T-helper 1 cell (primary cell): ENCODE measurements at regions not wholly inside any gene's neighbourhood (a gene's known extent, or its start where the extent isn't known, plus 50 kb on each side); places are given as distances from the start of the nearest gene placed in this dataset.
"Not testable (repeated sequence)": the region's sequence is repeated elsewhere in the genome, so short reads cannot be mapped to it uniquely, and the experiment has no call there.

Experiments
- DNase-seq, 5 donors: peaks; one replicate each; pipeline ENCODE4 v3.0.0-alpha.2; 2012 to 2020

DNA sequence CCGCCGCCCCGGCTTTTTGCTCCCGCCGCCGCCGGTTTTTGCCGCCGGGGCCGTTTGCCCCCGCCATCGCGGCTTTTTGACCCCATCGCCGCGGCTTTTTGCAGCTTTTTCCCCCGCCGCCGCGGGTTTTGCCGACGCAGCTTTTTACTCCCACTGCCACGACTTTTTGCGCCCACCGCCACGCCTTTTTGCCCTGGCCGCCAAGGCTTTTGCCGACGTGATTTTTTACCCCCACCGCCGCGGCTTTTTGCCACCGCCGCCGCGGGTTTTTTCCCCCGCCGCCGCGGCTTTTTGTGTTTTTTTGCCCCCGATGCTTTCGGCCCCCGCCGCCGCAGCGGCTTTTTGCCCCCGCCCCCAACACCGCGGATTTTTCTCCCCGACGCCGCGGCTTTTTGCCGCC is 5001.9 kb upstream of the OR11H1 start:
- not testable (repeated sequence) for DNase-seq

DNA sequence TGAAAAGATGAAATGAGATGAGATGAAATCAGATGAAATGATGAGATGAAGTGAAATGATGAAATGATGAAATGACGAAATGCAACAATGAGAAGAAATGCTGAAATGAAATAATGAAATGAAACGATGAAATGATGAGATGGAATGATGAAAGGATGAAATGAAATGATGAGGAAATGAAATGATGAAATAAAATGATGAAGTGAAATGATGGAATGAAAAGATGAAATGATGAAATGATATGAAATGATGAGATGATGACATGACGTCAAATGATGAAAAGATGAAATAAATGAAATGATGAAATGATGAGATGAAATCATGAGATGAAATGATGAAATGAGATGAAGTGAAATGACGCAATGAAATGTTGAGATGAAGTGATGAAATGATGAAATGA is 4996.9 kb upstream of the OR11H1 start:
- not testable (repeated sequence) for DNase-seq

DNA sequence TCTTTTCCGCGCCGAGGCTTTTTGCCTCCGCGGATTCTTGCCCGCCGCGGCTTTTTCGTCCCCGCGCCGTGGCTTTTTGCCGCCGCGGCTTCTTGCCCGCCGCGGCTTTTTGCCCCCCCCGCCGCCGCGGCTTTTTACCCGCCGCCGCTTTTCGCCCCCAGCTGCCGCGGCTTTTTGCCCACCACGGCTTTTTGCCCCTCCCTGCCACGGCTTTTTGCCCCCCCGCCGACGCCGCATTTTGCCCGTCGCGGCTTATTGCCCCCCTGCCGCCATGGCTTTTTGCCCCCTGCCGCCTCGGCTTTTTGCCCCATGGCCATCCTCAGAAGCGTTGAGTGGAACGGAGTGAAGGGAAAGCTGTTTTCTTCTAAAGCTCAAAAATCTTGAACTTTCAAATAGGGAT is 4955.5 kb upstream of the OR11H1 start:
- DNase-seq, result not testable (repeated sequence)

DNA sequence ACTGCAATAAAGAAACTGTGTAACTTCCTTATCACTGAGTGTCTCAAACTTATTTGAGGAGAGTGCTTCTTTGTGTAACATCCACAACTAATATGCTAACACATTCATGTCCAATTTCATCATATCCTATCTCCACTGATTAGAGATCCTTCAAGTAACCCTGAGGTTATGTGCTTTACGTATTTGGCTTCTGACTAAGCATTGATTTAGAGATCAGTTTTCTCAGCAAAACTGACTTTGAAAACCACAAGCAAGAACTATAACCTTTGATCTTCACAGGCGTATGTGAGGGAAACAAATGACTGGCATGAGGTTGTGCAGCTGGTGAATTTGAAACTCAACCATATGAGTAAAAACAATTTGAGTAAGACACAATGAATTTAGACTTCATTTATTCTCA is 4926.9 kb upstream of the OR11H1 start:
- not testable (repeated sequence) for DNase-seq

DNA sequence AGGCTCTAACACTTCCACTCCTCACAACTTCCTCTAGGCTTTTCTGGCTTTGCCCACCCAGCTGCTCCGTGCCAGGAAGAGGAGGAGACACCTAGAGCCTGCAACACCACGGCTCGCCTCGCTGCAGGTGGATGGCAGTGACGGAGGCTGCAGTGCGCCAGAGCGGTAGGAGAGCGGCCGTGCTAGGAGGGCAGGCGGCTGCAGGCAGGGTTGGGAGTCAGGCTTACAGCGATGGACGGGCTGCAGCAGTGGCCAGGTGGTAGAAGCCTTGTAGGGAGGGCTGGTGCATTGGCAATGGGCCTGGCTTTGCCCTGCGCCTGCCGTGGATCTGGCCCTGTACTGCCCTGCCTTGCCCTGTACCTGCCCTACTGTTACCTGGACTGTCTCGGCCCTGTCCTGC is 4896.0 kb upstream of the OR11H1 start:
- not testable (repeated sequence) for DNase-seq

DNA sequence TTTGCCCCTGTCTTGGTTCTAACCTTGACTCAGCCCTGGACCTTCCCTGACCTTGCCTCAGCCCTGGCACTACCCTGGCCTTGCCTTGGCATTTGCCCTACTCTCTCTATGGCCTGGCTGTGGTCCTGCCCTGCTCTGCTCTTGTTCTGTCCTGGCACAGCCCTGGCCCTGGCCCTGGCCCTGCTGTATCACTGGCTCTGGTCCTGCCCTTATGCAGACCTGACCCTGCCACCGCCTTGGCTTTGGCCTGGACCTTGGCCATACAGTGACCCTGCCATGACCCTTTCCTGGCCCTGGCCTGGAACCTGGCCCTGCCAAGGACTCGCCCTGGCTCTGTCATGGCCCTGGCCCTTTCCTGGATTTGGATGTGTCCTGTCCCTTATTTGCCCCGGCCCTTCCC is 4892.7 kb upstream of the OR11H1 start:
- not testable (repeated sequence) for DNase-seq

DNA sequence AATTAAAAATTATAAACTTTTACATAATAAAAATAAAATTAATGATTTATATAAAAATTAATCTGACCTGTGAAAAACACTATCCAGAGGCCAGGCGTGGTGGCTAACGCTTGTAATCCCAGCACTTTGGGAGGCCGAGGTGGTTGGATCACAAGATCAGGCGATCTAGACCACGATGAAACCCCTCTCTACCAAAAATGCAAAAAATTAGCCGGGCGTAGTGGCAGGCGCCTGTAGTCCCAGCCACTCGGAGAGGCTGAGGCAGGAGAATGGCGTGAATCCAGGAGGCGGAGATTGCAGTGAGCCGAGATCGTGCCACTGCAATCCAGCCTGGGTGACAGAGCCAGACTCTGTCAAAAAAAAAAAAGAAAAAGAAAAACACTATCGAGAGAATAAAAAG is 4865.2 kb upstream of the OR11H1 start:
- not testable (repeated sequence) for DNase-seq

DNA sequence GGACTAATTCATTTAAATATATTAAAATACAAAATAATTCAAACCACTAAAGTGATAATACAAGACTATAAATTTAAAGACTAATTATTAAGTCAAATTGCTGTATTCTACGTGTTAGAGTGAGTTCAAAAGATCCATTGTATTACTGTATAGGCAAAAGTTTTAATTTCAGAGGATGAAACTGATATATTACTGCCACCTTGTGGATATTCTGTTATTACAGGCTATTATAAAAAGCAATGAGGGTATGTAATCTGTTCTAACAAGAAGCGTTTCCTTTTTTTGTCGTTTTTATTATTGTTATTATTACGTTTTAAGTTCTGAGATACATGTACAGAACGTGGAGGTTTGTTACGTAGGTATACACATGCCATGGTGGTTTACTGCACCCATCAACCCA is 4854.9 kb upstream of the OR11H1 start:
- DNase-seq, result not testable (repeated sequence)

DNA sequence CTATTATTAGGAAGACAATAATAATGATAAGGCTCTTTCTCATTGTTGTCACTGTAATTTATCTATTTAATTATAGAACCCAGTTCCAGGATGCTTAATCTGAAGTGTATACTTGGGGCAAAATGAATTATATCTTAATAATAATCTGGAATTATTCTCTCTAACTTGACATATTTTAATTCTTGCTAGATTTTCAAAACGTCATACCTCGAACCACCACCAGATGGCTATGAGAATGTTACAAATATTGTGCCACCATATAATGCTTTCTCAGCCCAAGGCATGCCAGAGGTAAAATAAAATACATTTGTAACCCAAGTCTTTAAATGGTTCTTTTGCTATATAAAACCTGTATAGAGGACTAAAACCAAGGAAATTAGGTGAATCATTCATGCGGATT is 4849.3 kb upstream of the OR11H1 start:
- not testable (repeated sequence) for DNase-seq

DNA sequence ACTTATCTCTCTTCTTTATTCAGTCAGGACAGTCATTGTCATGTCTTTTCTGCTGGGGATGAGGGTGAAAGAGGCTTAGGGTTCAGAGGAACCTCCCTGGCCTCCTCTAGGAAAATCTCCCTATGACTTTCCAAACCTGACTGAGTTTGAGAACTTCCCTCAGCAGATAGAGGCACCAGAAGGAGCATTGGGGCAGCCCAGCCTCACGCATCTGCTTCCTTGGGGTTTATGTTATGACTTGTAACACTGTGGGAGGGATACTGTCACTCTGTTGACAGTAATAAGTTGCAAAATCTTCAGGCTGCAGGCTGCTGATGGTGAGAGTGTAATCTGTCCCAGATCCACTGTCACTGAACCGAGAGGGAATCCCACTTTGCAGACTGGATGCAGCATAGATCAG is 4842.6 kb upstream of the OR11H1 start:
- not testable (repeated sequence) for DNase-seq

DNA sequence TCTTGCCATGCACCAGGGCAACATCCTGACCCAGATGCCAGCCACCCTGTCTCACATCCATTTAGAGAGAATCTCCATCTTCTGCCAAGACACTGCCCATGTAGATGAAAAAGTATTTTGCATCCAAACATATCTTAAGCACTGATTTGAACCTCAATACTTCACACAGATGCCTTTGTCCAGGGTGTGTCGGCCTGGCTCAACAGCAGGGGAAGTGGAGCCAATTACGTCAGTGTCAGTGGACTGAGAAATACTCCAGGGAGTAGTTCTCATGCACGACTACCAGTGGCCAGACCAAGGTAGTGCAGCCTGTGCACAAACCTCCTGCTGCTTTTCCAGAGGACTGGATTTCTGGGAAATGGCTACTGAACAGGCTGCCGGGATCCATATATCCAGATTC is 4840.7 kb upstream of the OR11H1 start:
- DNase-seq, result not testable (repeated sequence)

DNA sequence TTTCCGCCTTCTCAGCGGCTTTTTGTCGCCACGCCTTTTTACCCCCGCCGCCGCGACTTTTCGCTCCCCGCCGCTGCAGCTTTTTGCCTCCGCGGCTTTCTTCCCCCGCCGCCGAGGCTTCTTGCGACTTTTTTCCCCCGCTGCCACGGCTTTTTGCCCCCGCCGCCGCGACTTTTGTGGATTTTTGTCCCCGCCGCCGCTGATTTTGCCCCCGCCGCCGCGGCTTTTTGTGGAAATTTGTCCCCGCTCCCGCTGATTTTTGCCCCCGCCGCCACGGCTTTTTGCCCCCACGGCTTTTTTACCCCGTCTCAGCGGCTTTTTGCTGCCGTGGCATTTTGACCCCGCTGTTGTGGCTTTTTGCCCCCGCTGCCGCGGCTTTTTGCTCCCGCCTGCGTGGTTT is 4829.2 kb upstream of the OR11H1 start:
- DNase-seq, result not testable (repeated sequence)

DNA sequence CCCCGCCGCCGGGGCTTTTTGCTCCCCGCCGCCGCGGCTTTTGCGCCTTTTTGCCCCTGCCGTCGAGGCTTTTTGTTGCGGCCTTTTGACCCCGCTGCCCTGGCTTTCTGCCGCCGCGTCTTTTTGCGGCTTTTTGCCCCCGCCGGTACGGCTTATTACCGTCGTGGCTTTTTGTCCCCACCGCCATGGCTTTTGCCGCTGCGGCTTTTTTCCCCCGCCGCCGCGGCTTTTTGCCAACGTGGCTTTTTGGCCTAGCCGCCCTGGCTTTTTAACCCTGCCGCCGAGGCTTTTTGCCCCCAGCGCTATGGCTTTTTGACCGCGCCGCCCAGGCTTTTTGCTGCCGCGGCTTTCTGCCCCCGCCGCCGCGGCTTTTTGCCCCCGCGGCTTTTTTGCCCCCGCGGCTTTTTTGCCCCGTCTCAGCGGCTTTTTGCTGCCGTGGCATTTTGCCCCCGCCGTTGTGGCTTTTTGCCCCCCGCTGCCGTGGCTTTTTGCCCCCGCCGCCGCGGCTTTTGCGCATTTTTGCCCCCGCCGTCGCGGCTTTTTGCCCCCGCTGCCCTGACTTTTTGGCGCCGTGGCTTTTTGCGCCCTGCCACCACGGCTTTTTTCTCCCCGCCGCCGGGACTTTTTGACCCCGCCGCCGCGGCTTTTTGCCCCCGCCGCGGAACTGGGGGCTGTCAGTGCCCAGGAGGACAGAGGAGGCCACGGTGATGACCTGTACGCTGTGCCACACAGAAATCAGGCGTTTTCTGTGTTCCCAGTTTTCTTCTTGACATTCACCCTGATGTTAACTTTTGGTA is 4828.5 kb upstream of the OR11H1 start:
- DNase-seq, result not testable (repeated sequence)

DNA sequence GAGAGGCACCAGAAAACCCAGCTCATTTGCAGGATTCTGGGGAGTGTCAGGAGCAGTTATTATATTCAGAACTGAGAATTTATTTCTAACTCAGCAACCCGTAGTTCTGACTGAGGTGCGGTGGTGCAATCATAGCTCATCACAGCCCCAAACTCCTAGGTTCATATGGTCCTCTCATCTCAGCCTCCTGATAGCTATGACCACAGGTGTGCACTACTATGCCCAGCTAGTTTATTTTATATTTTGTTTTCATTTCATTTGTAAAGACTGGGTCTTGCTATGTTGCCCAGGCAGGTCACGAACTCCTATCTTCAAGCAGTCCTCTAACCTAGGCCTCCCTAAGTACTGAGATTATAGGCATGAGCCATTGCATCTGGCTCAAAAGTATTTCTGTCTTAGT is 4819.8 kb upstream of the OR11H1 start:
- not testable (repeated sequence) for DNase-seq

DNA sequence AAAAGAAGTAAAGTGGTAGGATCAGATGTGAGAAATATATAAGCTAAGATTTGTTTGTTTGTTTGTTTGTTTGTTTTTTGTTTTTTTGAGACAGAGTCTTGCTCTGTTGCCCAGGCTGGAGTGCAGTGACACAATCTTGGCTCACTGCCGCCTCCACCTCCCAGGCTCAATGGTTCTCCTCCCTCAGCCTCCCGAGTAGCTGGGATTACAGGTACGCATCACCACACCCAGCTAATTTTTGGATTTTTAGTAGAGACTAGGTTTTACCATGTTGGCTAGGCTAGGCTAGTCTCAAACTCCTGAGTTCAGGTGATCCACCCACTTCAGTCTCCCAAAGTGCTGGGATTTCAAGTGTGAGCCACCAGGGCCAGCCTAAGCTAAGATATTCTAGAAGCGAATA is 4817.1 kb upstream of the OR11H1 start:
- not testable (repeated sequence) for DNase-seq

DNA sequence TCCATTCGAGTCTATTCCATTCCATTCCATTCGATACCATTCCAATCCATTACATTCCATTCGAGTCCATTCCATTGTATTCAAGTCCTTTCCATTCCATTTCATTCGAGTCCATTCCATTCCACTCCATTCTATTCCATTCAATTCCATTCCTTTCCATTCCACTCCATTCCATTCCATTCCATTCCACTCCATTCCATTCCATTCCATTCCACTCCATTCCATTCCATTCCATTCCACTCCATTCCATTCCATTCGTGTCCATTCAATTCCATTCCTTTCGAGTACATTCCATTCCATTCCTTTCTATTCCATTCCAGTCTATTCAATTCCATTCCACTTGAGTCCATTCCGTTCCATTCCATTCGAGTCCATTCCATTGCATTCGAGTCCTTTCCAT is 4805.2 kb upstream of the OR11H1 start:
- DNase-seq, result not testable (repeated sequence)

DNA sequence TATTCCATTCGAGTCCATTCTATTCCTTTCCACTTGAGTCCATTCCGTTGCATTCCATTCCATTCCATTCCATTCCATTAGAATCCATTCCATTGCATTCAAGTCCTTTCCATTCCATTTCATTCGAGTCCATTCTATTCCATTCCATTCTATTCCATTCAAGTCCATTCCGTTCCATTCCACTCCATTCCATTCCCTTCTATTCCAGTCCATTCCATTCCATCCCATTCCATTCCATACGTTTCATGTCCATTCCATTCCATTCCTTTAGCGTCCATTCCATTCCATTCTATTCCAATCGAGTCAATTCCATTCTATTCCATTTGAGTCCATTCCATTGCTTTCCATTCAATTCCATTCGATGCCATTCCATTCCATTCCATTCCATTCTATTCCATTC is 4804.0 kb upstream of the OR11H1 start:
- not testable (repeated sequence) for DNase-seq

DNA sequence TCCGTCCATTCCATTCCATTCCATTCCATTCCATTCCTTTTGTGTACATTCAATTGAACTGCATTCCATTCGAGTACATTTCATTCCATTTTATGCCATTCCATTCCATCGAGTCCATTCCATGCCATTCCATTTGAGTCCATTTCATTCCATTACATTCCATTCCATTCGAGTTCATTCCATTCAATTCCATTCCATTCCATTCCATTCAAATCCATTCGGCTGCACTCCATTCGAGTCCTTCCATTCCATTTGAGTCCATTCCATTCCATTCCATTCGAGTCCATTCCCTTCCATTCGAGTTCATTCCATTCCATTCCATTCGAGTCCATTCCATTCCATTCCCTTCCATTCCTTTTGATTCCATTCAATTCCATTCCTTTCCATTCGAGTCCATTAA is 4800.6 kb upstream of the OR11H1 start:
- no peak for DNase-seq

DNA sequence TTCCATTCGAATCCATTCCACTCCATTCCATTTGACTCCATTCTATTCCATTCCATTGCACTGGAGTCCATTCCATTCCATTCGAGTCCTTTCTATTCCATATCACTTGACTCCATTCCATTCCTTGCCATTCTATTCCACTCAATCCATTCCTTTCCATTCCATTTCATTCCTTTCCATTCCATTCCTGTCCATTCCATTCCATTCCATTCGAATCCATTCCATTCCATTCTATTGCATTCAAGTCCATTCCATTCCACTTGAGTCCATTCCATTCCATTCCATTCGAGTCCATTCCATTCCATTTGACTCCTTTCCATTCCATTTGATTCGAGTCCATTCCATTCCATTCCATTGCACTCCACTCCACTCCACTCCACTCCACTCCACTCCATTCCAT is 4798.0 kb upstream of the OR11H1 start:
- not testable (repeated sequence) for DNase-seq

DNA sequence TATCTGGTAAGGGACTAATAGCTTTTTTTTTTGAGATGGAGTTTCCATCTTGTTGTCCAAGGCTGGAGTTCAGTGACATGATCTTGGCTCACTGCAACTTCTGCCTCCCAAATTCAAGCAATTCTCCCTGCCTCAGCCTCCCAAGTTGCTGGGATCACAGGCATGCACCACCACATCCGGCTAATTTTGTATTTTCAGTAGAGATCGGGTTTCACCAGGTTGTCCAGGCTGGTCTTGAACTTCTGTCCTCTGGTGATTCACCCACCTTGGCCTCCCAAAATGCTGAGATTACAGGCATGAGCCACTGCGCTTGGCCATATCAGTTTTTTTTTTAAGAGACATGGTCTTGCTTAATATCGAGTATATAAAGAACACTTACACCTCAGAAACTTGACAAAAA is 4797.3 kb upstream of the OR11H1 start:
- not testable (repeated sequence) for DNase-seq

DNA sequence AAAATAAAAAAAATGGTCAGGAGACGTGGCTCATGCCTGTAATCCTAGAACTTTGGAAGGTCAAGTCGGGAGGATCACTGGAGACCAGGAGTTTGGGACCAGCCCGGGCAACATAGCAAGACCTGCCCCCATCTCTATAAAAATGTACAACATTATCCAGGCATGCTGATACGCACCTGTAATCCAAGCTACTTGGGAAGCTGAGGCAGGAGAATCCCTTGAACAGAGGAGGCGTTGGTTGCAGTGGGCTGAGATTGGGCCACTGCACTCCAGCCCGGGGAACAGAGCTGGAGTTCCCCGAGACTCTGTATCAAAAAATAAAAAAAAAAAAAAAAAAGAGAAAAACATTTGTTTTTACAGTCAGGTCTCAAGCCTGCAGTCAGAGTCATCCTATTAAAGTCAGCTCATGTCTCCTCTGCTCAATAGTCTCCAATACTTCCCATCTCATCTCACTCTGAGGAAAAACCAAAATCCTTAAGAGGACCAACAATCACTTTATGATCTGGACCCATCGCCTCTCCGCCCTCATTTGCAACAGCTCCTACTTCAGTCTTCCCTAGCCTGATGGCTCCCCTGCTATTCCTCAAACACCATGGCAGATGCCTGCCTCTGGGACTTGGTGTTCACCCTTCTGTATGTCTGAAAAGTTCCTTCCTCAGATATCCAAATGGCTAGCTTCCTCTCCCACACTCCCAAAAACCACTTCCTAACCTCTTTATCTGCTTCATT is 4796.6 kb upstream of the OR11H1 start:
- DNase-seq, result not testable (repeated sequence)

DNA sequence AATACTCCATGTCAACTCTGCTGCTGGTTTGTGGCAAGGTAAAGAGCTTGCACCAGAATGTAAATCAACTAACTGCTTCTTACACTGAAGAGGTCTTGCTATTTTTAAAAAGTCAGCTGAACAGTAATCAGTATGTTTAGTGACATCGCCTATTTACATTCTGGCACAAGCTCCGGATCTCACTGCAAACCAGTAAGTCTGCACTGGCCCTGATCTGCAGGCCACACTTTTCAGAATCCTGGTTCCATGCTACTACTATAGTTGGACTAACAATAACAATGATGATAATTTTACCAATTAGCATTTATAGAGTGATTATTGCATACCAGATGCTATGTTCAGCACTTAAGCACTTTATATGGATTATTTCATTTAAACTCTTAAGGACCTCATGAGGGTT is 4792.9 kb upstream of the OR11H1 start:
- DNase-seq, result not testable (repeated sequence)

DNA sequence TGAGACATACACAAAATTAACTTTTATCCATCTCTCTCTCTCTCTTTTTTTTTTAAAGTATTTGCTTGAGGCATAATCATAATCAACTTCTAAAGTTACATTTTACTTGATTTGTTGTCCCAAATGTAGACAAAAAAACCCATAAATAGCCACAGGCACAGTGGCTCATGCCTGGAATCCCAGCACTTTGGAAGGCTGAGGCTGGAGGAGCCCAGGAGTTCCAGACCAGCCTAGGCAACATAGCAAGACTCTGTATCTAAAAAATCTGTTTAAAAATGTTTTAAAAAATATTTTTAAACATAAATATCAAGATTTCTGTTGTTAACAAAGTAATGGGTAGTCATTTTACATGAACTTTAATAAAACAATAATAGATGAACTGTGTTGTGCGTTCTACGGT is 4791.1 kb upstream of the OR11H1 start:
- DNase-seq, result not testable (repeated sequence)

DNA sequence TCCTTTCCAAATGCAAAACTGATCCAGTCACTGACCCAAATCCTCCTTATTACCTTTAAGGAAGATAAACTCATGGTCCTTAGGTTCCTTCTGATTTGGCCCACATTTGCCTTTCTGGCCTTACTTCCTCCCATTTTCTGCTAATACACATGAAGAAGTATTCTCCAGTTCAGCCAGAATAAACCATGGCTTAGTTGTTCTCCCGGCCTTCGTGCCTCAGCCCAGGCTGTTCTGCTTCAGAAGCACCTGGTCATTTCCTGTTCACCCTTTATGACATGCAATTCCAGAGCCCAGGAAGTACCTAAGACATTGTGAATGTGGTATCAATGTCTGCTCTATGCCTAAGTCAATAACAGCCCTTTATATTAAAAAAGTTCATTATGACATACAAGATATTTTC is 4790.1 kb upstream of the OR11H1 start:
- not testable (repeated sequence) for DNase-seq
